ENCODE measurements at regions not wholly inside any gene's neighbourhood (a gene's known extent, or its start where the extent isn't known, plus 50 kb on each side); places are given as distances from the start of the nearest gene placed in this dataset.
A peak's percentile ranks its signal among the peaks of the same experiment; 100 is the strongest.

GRCh38 chr1:238960071-238960470 is 426.3 kb upstream of the CHRM3 start:
- in situ Hi-C loops (cut with MboI; ENCODE audit: low pct_unique_long_range_greater_than_20kb, low sequenced_read_pairs, unreplicated experiment): no loop called here
- TF ChIP-seq CTCF (IDR thresholded peaks at IDR 0.05; ENCODE audit: extremely low read depth, insufficient read depth, missing control alignments): no peak
- DNase-seq (ENCODE audit: low spot score): no peak

- in situ Hi-C loops (cut with MboI; ENCODE audit: low pct_unique_long_range_greater_than_20kb, low sequenced_read_pairs, unreplicated experiment): no loop called here
- TF ChIP-seq CTCF (IDR thresholded peaks at IDR 0.05; ENCODE audit: extremely low read depth, insufficient read depth, missing control alignments): no peak
- no peak for DNase-seq (ENCODE audit: low spot score)
These were observed 430.4 kb upstream of the CHRM3 start for GRCh38 chr1:238955934-238956333.

- no peak for TF ChIP-seq CTCF (IDR thresholded peaks at IDR 0.05; ENCODE audit: extremely low read depth, insufficient read depth, missing control alignments)
These were observed 431.5 kb upstream of the CHRM3 start for GRCh38 chr1:238954865-238955264.

GRCh38 chr1:238953448-238954010 is 432.8 kb upstream of the CHRM3 start:
- TF ChIP-seq CTCF (IDR thresholded peaks at IDR 0.05; ENCODE audit: extremely low read depth, insufficient read depth, missing control alignments): no peak
- no peak for DNase-seq (ENCODE audit: low spot score)
- in situ Hi-C loops (cut with MboI; ENCODE audit: low pct_unique_long_range_greater_than_20kb, low sequenced_read_pairs, unreplicated experiment): no loop called here

More at GRCh38 chr1:238954865-238955264, 431.5 kb upstream of the CHRM3 start:
- in situ Hi-C loops (cut with MboI; ENCODE audit: low pct_unique_long_range_greater_than_20kb, low sequenced_read_pairs, unreplicated experiment): no loop called here
- DNase-seq (ENCODE audit: low spot score): no peak

- in situ Hi-C loops (cut with MboI; ENCODE audit: low pct_unique_long_range_greater_than_20kb, low sequenced_read_pairs, unreplicated experiment): no loop called here
- DNase-seq (ENCODE audit: low spot score): peak; percentile 14
- TF ChIP-seq CTCF (IDR thresholded peaks at IDR 0.05; ENCODE audit: extremely low read depth, insufficient read depth, missing control alignments): peak; percentile 46
These were observed 434.6 kb upstream of the CHRM3 start for GRCh38 chr1:238951809-238952208.

- TF ChIP-seq CTCF (IDR thresholded peaks at IDR 0.05; ENCODE audit: extremely low read depth, insufficient read depth, missing control alignments): no peak
- in situ Hi-C loops (cut with MboI; ENCODE audit: low pct_unique_long_range_greater_than_20kb, low sequenced_read_pairs, unreplicated experiment): no loop called here
- peak; percentile 14 for DNase-seq (ENCODE audit: low spot score)
These were observed 435.6 kb upstream of the CHRM3 start for GRCh38 chr1:238950784-238951183.

GRCh38 chr1:238950017-238950416 is 436.4 kb upstream of the CHRM3 start:
- TF ChIP-seq CTCF (IDR thresholded peaks at IDR 0.05; ENCODE audit: extremely low read depth, insufficient read depth, missing control alignments): no peak
- in situ Hi-C loops (cut with MboI; ENCODE audit: low pct_unique_long_range_greater_than_20kb, low sequenced_read_pairs, unreplicated experiment): no loop called here
- no peak for DNase-seq (ENCODE audit: low spot score)
